CD4-positive, alpha-beta T cell treated with Interleukin-15 for 4 hours (primary cell): ENCODE measurements at regions not wholly inside any gene's neighbourhood (a gene's known extent, or its start where the extent isn't known, plus 50 kb on each side); places are given as distances from the start of the nearest gene placed in this dataset.
"Not testable (repeated sequence)": the region's sequence is repeated elsewhere in the genome, so short reads cannot be mapped to it uniquely, and the experiment has no call there.

Experiments
- DNase-seq: peaks from one replicate; pipeline ENCODE4 v3.0.0-alpha.2; 2020; ENCODE audit warnings: low spot score

DNA sequence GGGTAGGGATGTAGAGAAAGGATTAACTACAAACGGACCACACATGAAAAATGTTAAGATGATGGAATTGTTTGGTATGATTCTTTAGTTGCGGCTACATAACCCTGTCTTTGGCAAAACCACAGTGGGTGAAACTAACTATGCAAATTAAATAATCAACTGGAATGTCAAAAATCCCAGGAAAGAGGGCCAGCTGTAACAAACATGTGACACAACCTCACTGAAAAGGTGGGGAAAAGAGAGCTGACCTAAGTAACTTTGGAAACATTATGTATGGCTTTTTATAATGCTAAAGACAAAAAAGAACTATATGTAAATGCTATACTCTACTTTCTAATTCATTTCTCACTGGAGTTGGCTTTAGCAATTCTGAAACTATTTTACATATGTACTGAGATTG is 252.0 kb downstream of the MRPS30 start:
- DNase-seq = no peak

DNA sequence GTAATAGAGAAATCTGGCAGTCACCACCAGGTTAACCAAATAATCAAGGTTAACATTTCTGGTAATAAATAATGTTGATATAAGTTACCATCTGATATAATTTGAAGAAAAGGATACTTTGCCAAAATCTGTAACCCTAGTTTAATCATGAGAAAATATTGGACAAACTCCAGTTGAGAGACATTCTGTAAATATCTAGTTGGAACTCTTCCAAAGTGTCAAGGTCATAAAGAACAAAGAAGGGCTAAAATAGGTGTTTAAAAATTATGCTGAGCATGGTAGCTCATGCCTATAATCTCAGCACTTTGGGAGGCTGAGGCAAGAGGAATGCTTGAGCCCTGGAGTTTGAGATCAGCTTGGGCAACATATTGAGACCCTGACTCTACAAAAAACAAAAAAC is 253.3 kb downstream of the MRPS30 start:
- DNase-seq = no peak

DNA sequence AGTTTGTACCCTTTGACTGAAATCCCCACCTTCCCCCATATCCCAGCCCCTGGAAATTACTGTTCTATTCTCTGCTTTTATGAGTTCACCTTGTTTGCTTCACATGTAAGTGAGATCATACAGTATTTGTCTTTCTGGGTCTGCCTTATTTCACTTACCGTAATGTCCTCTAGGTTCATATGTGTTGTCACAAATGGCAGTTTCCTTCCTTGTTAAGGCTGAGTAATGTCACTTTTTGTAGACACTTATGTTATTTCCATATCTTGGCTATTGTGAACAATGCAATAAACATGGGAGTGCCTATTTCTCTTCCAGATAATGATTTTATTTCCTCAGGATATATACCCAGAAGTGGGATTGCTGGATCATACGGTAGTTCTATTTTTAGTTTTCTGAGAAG is 272.3 kb downstream of the MRPS30 start:
- no peak for DNase-seq

DNA sequence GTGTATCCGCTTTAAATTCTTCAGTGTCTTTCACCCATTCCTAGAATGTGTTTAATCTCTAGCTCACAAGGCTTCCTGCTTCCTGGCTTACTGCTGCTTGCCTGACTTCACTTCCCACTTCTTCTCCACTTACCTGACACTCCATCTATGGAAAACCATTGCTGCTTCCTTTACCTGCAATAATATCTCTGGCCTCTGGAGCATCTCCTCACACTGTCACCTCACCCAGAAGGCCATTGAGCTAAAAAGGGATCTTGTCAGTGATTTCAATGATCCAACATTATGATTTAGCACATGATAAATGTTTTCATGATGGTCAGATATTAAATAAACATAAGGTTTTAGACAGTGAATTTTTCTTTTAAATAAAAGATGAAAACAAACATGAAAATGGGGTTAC is 281.1 kb downstream of the MRPS30 start:
- DNase-seq = no peak

DNA sequence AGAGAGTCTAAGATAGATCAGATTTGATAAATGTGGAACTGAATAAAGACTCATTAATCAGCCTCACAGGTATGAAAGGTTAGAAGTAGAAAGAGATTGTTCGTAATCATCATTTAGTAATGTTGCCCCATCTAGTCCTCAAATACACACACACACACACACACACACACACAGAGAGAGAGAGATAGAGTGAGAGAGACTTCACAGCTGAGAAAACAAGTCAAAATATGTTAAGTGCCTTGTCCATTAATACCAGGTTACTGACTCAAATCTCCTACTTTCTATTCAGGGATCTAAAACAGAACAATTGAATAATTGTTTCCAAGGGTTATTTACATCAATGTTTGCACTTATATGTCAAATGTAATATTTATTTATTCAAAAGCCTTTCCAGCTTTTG is 284.6 kb downstream of the MRPS30 start:
- DNase-seq = no peak

DNA sequence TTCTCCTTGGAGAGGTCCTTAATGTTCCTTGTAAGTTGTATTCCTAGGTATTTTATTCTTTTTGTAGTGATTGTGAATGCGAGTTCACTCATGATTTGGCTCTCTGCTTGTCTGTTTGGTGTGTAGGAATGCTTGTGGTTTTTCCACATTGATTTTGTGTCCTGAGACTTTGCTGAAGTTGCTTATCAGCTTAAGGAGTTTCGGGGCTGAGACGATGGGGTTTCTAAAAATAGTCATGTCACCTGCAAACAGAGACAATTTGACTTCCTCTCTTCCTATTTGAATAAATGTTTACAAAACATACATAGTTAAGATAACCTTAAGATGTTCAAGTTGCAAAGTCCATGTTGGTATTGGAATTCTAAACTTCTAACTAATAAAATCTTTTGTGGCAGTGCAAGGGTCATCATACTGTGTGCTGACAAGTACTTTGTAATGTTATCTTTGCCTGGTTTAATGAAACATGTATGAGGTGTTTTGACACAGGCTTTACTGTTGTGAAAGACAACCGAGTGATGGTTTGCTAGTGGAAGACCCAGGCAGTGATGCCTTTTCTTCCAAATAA is 286.2 kb downstream of the MRPS30 start:
- DNase-seq = no peak

- no peak for DNase-seq
Measured at GRCh38 chr5:45098483-45098882, 289.7 kb downstream of the MRPS30 start.

GRCh38 chr5:45101146-45101545 is 292.4 kb downstream of the MRPS30 start:
- DNase-seq = no peak

DNA sequence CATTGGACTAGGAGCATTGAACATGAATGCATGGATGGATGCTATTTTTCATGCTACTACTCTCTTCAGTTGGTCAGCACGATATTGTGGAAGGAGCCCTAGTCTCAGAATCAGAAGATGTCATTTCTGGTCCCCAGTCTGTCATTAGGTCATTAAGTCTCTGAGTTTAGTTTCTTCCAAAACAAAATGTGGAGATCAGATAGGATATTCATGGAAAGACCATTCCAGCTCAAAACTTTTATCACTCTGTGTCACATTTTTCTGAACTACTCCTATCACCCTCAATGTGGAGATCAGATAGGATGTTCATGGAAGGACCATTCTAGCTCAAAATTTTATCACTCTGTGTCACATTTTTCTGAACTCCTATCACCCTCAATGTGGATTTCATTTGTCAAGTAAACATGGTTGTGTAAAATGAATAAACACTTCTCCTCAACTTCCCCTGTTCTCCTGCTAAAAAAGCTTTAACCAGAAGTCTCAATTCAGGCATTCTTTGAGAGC is 296.8 kb downstream of the MRPS30 start:
- no peak for DNase-seq

DNA sequence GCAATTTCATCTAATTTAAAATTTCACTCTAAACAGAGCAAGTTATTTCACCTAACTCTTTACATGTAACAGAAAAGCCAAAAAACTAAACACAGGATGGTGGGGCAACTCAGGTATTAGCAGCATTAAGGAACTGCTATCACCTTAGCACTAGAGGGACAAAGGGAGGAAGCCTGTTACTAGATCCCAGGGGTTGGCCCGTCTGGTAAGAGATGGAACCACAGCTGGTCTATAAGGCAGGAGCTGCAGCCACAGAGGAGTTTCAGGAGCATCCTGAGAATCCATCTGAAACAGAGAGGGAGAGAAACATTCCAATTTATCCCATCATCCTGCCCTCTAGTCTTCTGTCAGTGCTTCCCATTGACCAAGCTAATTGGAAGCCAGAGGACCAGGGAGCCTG is 300.3 kb downstream of the MRPS30 start:
- no peak for DNase-seq

- DNase-seq = no peak
Measured at GRCh38 chr5:45109636-45110035, 300.9 kb downstream of the MRPS30 start.

GRCh38 chr5:45110399-45110798 is 301.7 kb downstream of the MRPS30 start:
- no peak for DNase-seq

GRCh38 chr5:45113726-45114125 is 305.0 kb downstream of the MRPS30 start:
- no peak for DNase-seq

DNA sequence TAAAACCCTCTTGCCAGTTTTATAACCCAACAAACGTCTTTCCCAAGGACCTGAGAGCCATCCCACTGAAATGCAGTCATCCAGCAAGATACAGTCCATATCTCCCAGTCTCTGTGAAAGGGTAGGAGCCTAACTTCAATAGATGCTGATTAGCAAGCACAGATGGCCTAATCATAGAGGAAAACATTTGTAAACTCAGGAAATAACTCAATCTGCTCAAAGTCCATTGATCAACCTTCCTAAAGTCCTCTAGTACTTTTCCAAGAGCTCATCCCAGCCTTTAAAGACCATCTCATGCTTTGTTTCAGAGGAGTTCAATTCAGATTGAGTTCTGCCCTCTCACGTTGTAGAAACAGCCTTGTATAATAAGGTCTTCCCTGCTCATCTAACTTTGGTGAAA is 324.2 kb downstream of the MRPS30 start:
- DNase-seq = no peak

- no peak for DNase-seq
Measured at GRCh38 chr5:45162974-45163373, 354.2 kb downstream of the MRPS30 start.

DNA sequence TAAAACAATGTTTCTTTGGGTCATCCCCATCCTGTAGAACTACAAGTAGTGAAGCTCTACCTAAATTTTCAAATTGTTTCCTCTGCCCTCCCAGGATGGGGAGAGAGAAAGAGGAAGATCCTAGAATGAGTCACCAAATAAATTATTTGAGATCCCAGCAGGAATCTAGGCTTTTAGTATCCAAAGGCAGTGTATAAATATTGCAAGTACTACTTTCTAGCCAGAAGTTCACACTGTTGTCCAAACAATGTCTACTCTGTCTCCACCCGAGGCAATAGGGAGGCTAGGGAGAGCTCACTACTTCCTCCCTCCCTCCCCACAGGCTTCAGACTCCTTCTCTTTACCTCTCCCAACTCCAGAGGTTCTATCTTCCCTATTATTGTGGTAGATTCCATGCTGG is 362.8 kb downstream of the MRPS30 start:
- DNase-seq = no peak

- DNase-seq = not testable (repeated sequence)
Measured at GRCh38 chr5:45172634-45173033, 363.9 kb downstream of the MRPS30 start.

DNA sequence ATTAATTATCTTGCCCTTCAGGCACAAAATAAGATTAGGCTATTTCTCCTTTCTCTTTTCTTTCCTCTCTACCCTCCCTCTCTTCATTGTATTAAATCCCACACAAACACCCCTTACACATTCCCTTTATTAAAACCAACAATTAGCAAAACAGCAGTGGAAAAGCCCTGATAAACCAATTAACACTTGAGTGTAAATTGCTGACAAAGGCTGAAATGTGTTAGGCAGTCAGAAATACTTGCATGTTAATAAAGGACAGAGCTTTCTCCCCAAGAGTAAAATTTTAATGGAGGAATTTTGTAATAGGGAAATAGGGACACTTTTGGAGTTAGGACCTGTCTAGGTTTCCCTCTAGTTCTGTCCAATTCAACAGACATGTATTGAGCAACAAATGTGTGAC is 370.9 kb downstream of the MRPS30 start:
- DNase-seq = no peak

DNA sequence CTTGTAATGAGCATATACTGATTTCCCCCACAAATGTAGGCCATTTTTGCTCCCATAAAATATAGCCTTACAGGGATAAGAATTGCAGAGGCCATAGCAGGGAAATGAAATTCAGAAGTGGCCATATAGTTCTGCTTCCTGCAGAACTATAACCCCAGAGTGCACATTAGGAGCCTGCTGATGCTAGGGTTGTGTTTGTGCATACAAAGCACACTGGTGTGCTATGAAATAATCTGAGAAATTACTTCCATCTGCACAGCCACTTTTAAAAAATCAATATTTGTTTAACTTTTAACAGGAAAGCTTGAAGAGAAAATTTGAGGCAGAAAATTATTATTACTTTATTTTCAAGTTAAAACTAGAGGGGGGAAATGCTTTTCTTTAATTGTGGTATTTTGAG is 380.3 kb downstream of the MRPS30 start:
- DNase-seq = no peak

- DNase-seq = no peak
Measured at GRCh38 chr5:45189481-45189880, 380.7 kb downstream of the MRPS30 start.

DNA sequence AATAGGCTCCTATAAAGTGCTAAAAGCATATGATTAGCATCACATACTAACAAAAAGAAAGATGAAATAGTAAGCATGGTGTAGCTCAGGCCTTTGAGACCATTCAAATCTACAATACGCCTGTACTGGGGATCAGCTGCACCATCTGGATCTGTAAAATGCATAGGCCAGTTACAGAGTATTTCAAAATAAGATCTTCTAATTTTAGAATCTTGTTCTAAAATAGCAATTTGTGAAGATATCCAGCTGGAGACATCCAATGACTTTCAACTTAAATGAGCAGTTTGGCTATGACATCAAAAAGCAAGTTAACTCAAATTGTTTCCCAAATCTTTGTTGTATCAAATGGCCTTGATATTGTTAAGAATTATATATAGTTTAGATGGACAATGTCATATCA is 386.3 kb downstream of the MRPS30 start:
- no peak for DNase-seq
